ENCODE measurements at regions not wholly inside any gene's neighbourhood (a gene's known extent, or its start where the extent isn't known, plus 50 kb on each side); places are given as distances from the start of the nearest gene placed in this dataset.

DNA sequence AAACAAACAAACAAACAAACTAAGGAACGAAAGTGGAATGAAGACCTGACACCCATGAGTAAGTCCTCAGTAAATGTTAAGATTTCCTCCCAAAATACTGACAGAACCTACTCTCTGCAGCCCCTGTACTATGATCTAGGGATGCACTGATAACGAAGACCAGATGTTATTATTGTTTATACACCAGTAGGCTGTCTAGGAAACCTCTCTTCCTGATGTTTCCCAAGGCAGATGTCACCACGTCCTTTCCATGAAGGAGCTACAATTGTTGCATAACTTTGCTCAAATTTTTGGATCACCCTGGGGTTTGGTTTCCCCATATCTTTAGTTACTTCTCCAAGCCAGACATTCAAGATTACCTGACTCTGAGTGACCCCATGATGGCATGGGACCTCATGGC is 340.7 kb downstream of the MIAT start:
- DNase-seq (ENCODE audit: low read depth, low spot score) = no peak

DNA sequence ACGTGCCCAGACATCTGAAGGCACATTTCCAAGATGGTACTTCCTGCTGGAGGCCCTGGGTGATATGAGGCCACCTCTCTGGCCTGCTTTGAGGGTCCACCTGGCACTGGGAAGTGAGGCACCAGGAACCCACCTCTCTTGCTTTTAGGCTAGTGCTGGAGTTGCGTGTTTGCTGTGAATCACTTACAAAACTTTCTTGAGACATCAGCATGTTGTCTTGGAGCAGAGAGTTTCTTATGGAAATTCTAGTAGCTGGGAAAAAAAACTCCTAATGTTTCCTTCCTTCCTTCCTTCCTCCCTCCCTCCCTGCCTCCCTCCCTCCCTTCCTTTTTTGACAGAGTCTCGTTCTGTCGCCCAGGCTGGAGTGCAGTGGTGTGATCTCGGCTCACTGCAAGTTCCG is 341.3 kb downstream of the MIAT start:
- DNase-seq (ENCODE audit: low read depth, low spot score) = no peak

DNA sequence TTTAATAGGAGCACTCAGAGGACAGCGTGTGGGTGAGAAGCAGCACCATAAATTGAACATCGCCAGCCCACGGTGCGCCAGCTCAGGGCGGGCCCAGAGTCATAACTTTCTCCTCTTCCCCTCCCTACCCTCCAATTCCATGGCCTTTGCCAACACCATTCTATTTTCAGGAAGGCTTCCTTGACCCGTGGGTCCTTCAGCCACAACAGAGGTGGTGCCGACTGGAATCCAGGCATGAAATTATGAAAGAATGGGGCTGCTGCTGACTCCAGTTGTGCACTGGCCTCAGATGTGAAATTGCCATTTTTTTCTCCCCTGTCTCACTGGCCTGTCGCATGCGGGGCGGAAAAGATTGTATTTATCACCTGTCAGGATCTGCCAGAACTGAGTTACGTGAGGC is 345.9 kb downstream of the MIAT start:
- no peak for DNase-seq (ENCODE audit: low read depth, low spot score)

DNA sequence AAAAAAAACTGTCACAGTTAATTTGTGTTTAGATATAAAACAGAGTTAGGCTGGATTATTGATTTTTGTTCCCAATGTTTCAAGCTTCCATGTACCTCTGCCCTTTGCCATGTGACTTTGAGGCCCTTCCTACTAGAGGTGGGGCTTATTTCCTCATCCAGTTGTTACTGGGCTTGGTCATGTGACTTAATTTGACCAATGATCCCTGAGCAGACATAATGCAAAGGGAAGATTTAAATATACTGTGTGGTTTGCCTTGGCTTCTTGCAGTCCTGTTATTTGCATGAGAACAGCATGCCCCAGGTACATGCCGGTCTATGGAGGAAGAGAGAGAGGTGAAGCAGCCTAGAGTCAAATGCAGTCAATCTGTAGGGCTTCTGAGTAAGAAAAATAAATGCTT is 347.0 kb downstream of the MIAT start:
- peak; percentile 81 for DNase-seq (ENCODE audit: low read depth, low spot score)

DNA sequence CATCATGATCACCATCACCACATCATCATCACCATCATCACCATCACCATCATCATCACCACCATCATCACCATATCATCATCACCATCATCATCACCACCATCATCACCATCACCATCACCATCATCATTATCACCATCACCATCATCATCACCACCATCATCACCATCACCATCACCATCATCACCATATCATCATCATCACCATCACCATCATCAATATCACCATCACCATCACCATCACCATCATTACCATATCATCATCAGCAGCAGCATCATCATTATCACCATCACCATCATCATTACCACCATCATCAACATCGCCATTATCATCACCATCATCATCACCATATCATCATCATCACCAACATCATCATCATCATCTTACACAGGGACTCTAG is 351.1 kb downstream of the MIAT start:
- no peak for DNase-seq (ENCODE audit: low read depth, low spot score)

DNA sequence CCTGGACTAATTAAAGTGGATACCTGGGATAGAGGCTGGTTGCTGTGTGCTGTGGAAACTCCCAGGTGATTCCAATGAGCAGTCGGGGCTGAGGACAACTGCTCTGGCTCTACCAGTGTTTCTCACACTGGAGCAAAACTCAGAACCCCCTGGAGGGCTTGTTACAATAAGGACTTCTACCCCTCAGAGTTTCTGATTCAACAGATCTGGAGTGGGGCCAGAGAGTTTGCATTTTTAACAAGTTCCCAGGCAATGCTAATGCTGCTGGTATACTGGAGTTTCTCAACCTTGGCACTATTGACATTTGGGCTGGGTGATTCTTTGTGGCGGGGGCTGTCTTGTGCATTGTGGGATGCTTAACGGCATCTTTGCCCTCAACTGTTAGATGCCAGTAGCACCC is 353.7 kb downstream of the MIAT start:
- DNase-seq (ENCODE audit: low read depth, low spot score) = no peak

DNA sequence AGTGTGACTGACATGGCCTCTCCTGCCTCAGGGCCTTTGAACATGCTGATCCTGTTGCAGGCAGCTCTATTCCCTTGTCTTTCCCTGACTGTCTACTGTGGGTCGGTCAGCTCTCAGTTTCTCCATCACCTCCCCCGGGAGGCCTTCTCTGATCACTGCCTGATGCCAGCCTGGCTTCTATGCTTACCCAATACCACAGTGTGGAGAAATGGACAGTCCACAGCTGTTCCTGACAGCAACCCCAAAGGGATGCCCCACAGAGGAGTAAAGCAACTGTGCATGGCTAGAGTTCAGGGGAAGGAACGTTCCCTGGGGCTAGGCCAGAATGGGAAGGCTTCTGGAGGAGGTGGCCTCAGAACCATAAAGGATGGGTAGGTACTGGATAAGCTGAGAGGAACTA is 354.3 kb downstream of the MIAT start:
- DNase-seq (ENCODE audit: low read depth, low spot score) = no peak

DNA sequence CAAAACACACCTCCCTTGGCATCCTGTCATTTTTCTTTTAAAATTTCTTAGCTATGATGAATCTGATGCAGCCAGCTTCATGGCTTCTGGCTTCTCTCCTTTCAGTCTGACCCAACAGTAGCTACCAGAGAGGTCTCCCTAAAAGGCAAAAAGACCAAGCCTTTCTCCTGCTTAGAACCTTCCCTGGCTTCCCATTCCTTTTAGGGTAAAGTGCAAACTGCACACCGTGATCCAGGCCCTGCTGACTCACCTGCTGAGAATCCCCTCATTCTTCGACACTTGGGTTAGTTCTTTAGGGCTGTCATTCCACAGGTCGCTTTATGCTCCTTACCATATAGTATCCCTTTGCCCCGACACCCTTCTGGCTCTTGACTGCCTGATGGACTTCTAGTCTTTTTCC is 362.4 kb downstream of the MIAT start:
- peak; percentile 20 for DNase-seq (ENCODE audit: low read depth, low spot score)

DNA sequence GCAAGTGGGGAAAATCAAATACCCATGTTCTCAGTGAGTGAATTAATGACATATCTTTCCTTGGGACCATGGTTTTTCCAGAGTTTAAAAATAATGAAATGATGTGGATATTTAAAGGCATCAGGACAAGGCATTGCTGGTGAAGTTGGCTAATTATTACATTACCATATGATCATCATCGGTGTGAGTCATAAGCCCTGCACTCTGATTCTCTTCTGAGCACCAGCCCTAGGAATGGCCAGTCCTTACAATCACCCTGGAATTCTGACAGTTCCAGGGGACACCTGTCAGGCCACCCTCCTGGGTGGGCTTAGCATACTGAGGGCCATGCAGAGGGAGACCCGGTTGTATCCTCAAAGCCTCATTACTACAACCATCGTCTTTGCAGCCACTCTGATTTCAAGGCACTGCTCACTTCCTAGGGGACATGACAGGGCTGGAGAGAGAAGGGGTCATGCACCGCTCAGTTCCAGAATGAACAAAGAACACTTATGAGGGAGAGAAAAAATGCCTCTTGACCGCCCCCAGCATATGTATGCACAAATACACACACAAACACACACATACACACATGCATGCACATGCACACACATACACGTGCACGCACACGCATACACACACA is 365.0 kb downstream of the MIAT start:
- DNase-seq (ENCODE audit: low read depth, low spot score) = no peak

DNA sequence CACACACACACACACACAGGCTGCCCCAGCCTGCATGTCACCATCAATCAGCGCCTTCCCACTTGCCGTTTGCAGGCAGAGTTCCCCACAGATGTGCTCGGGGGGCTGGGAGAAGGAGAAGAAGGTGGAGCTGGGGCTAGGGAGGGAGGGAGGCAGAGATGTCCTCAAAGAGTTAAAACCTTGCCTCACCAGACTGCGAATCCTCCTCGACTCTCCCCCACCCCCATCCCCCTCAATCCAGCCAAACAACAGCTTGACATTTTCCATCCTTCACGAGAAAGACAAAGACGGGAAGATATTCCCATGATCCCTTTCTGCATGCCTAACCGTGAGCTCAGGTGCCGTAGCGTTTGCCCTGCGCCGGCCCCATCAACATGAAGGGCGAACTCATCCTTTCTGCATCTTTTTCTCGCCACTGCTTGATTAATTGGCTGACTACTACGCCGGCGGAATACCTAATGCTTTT is 365.5 kb downstream of the MIAT start:
- DNase-seq (ENCODE audit: low read depth, low spot score) = no peak

DNA sequence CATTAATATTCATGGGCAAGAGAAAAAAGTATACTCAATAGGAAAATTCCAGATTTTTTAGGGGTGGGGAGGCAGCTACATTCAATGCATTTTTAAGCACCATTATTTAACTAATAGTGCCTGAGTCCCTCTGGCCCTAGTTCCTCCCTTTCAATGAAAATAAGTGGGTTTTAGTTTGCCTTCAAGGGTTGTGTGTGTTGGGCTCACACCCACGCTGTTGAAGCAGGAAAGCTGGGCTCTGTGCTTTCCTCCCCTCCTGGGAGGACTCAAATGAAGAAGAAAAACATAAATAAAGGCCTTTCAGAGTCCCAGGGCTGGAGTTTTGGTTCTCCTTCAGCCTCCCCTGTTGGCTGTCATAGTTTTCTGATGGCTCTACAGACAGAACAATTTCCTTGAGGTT is 366.2 kb downstream of the MIAT start:
- DNase-seq (ENCODE audit: low read depth, low spot score) = no peak

DNA sequence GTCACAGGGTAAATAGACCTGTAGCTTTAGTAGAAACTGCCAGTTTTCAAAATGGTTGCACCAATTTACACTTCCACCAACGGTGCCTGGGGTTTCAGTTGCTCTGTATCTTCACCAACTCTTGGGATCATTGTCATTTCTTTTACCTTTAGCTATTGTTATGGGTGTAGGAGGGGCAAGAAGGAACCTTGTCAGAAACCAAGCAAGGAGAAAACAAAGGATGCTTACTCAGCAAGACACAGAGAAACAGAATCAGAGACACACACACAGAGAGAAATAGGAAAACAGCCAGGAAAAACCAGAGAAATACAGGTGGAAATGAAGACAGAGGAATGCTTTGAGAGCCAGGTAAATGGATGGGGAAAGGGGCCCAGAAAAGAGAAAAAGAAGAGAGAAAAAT is 367.6 kb downstream of the MIAT start:
- no peak for DNase-seq (ENCODE audit: low read depth, low spot score)

DNA sequence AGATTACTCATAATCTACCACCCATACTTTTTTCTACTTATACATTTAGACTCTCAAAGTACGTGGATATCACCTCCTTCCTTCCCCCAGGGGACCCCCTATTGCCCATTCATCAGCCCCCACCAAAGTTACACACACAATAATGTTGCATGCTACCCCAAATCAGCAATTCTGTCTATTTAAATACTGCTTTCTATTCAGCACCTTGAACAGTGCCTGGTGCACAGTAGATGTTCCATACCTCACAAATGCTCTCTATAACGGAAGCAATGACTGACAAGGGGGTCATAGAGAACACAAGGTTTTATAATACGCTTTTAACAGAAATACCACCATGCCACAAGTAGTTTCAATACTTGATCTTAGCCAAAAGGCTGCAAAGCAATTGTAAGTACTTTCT is 370.7 kb downstream of the MIAT start:
- no peak for DNase-seq (ENCODE audit: low read depth, low spot score)

DNA sequence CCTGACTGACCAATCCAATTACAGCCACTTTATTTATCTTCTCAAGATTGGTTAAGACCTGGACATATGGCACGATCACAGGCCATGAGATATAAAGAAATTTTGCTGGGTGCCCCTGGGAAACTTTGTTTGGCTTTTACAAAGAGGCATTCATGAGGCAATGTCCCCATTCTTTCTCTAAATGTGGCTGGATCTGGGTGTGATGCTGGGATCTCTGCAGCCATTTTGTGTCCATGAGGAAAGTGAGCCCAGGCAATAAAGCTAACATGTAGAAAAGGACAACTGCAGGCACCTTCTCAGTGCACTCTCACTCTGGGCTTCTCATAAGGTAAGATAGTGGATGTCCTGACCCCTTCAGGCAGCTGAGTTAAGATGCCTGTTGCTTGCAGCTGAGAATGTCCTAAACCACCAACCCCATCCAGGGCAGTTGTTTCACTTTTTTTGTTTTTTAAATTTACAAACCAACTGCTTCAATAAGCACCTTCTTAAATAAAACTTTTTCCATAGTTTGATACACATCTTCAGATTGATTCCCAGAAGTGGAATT is 372.3 kb downstream of the MIAT start:
- DNase-seq (ENCODE audit: low read depth, low spot score) = no peak

DNA sequence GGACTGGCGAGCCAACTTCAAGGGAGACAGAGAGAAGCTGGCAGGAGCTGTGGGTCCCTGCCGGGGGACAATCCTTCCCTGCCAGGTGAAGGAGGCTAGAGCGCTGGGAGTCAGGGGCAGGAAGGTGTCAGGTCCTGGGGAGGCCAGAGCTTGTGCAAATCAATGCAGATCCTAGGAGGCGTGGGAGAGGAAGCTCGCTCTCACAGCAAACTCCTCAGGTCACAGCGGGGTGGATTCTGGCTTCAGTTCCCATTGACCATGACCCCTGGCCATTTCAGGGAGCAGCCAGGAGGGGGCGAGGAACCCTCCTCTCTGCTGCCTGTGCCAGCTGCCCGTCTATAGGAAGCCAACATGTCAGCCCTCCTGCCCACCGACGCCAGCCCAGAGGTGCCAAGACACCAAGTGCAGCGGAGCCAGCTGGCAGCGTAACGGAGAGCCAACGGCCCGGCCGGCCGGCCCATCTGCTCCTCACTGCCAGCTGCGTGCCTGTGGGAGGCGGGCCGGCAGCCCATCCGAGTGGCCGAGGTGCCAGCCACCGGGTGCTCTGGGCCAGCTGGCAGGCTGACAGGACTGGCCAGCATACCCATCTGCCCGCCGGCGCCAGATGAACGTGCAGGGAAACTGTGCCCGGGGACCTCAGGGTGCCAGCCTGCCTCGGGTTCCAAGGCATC is 374.8 kb downstream of the MIAT start:
- DNase-seq (ENCODE audit: low read depth, low spot score) = peak; percentile 57

DNA sequence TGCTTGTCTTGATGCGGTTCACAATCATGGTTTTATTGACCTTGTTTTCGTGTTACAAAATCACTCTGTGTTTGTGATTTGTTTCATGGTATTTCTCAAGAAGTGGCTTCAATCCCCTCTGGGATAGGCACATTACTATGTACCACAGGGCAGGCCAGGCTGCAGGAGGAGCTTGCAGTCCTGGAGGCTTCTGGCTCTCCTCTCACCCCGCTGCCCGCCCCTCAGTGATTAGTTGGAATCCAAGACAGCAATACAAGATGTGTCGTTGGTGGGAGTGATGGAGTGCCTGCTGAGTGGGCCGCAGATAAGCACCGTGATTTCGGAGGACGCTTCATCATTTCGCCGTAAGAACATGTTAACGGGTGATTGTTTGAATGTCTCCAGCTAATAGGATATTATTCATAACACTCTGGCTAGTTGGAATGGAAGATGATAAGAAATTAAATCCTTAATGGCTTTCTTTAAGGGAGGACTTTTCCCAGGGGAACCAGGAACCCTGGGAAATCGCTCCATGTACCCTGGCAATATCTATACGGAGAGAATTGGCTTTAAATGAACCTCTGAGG is 384.4 kb downstream of the MIAT start:
- no peak for DNase-seq (ENCODE audit: low read depth, low spot score)

DNA sequence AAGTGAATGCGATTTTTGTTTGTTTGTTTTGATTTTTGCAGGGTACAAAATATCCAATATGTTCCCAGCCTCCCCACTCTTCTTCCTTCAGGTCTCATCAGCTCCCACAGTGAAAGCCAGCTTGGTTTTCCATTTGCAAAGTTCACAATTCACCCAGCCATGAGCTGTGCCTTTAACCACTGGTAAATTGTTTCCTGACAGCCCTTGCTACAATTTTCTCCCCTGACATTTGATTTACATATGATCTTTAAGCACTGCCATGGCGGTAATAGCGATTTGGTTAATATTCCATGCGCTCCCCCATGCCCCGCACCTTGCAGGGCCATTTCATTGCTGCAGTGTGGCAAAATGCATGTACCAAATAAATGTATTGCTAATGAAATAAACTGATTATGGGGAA is 385.9 kb downstream of the MIAT start:
- no peak for DNase-seq (ENCODE audit: low read depth, low spot score)

DNA sequence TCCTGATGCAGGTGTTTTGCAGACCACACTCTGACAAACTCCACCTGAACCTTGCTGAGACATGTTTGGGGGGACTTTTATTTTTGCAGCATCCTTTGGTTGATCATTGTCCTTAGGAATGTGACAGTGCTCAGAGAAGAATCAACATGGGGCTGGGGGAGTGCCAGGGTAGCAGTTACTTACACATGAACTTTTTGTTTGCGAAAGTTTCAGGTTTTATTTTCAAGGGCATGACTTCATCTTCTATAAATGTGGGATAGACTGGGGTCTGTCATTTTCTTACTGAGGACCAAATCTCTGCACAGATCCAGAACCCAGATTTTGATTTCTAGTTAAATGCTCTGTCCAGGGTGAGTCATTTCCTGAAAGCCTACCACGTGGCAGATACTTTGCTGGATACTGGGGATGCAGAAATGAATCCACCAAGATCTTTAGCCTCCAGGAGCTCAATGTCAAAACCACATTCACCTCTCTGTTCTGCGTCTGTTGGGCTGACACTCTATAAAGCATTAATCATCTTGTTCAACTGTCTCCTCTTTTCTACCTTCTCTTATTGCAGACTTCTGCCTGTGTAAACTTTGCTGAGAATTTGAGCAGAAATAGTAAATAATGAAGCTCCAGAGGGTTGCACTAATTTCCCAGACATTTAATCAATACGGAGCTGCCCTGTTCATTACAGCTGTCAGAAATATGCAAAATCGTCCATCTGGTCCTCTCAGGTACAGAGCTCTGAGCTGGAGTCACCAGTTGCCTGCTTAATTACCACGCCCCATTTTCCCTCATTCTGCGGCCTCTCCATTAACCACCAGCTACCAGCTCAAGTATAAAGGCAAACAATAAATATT is 387.9 kb downstream of the MIAT start:
- no peak for DNase-seq (ENCODE audit: low read depth, low spot score)

DNA sequence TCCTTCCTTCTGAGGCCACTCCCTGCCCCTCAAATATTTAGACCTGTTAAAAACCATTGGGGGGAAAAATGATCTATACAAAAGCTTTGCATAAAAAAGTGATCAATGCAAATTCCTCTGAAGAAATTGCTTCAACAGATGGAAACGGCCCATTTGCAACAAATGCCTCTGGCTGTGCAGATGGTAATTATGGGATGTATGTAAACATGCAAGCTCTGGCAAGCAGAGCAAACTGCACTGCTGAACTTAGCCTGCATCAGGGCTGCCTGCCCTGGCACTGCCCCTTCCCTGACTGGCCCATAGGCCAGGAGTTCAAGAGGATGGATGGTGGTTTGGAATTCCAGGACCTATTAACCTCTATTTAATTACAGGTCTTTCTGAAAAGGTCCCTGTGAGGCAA is 388.7 kb downstream of the MIAT start:
- no peak for DNase-seq (ENCODE audit: low read depth, low spot score)

DNA sequence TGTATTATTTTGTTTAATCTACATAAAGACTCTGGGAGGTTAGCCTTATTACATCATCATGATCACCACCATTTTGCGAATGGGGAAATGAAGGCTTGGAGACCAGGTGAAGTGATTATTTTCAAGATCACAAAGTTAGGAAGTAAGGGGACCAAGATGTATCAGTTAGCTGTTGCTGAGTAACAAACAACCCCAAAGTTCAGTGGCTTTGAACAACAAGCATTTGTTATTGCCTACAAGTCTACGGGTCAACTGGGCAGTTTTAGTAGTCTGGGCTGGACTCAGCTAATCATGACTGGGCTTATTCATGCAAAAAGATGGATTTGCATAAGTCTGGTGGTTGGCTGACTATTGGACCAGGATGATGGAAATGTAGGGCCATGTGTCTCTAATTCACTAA is 389.2 kb downstream of the MIAT start:
- no peak for DNase-seq (ENCODE audit: low read depth, low spot score)

DNA sequence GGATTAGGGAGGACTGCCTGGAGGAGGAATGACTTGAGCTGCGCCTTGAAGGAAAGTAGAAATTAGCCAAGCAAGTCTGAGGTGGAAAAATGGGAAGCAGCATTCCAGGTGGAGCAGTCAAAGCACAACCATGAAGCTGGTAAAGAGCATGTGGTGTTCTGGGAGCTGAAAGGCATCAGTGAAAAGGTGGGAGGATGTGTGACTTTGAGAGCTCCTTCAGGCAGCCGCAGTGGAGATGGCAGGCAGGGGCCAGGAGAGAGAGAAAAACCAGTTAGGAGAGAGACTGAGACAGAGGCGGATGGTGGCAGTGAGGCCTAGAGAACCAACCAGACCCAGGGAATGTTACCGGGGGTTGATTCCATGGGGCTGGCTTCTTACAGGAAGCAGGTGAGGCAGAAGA is 393.4 kb downstream of the MIAT start:
- DNase-seq (ENCODE audit: low read depth, low spot score) = no peak

DNA sequence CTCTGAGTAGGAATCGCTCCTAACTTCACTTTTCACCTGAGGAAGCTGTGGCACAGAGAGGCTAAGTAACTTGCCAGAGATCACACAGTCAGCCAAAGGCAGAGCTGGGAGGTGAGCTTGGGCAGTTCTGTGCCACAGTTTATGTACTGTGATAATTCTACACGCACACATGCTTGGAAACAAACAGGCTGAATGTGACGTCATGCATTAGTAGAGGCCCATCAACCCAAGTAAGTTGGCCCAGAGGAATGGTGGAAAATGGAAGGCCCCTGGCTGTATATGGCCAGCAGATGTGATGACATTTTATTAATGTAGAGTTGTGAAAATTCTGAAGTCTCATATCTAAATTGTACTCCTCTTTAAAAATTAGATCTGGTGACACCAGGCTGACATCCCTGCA is 394.0 kb downstream of the MIAT start:
- no peak for DNase-seq (ENCODE audit: low read depth, low spot score)

Measured in iPS DF 19.7 (cell line).